Keratinocyte (primary cell): ENCODE measurements at regions not wholly inside any gene's neighbourhood (a gene's known extent, or its start where the extent isn't known, plus 50 kb on each side); places are given as distances from the start of the nearest gene placed in this dataset.

Experiments used
- DNase-seq: peaks from one replicate; pipeline ENCODE4 v3.0.0-alpha.2; 2011; ENCODE audit warnings: low read depth, missing footprints, low spot score
- FAIRE-seq: peaks from 2 replicates; lab custom pipeline; 2011; peaks lifted over from hg19 to GRCh38; lab: Jason Lieb, UNC
- H2AFZ ChIP-seq: 2 replicates; pipeline ENCODE4 v1.6.0; 2012; ENCODE audit warnings: low read length, control low read depth, inconsistent platforms; ENCODE audit not compliant: control insufficient read depth
- H3K27ac ChIP-seq: 2 replicates; pipeline ENCODE4 v1.5.1; 2011; ENCODE audit warnings: low read length; ENCODE audit not compliant: control insufficient read depth, insufficient read depth
- H3K27me3 ChIP-seq: 3 replicates; pipeline ENCODE4 v1.6.0; 2011; ENCODE audit warnings: low read length; ENCODE audit not compliant: control insufficient read depth, insufficient read depth; ENCODE audit errors: extremely low read depth
- H3K36me3 ChIP-seq, 2 experiments: 2 replicates in 1 of 2; 3 replicates in 1 of 2; pipeline ENCODE4 v1.5.1; 2011; ENCODE audit warnings: low read length in 2 of 2, mild to moderate bottlenecking in 1 of 2; ENCODE audit not compliant: control insufficient read depth in 2 of 2, insufficient read depth in 2 of 2; ENCODE audit errors: extremely low read depth in 1 of 2
- H3K4me1 ChIP-seq: 3 replicates; pipeline ENCODE4 v1.5.1; 2011; ENCODE audit warnings: low read length; ENCODE audit not compliant: control insufficient read depth, insufficient read depth; ENCODE audit errors: extremely low read depth
- H3K4me2 ChIP-seq: 3 replicates; pipeline ENCODE4 v1.6.0; 2011; ENCODE audit warnings: low read depth, low read length; ENCODE audit not compliant: control insufficient read depth, insufficient read depth; ENCODE audit errors: extremely low read depth
- H3K4me3 ChIP-seq, 3 experiments: fragments of 200-600 bp in 1 of 3; sonication (generic) in 1 of 3; 2 replicates in 2 of 3; 3 replicates in 1 of 3; pipeline ENCODE4 v1.5.1; 2011 to 2016; ENCODE audit warnings: low read length in 3 of 3, mild to moderate bottlenecking in 3 of 3, control low read depth in 2 of 3, inconsistent platforms in 1 of 3, low read depth in 1 of 3, mixed read lengths in 1 of 3, mixed run types in 1 of 3, moderate library complexity in 1 of 3; ENCODE audit not compliant: control insufficient read depth in 2 of 3, insufficient read depth in 2 of 3; ENCODE audit errors: extremely low read depth in 1 of 3
- H3K79me2 ChIP-seq: 2 replicates; pipeline ENCODE4 v1.6.0; 2012; ENCODE audit warnings: low read length; ENCODE audit not compliant: control insufficient read depth, insufficient read depth
- H3K9ac ChIP-seq: 3 replicates; pipeline ENCODE4 v1.6.0; 2011; ENCODE audit warnings: low read length; ENCODE audit not compliant: control insufficient read depth, insufficient read depth; ENCODE audit errors: extremely low read depth
- H3K9me1 ChIP-seq: 3 replicates; pipeline ENCODE4 v1.6.0; 2011; ENCODE audit warnings: low read length; ENCODE audit not compliant: control insufficient read depth, insufficient read depth; ENCODE audit errors: extremely low read depth
- H3K9me3 ChIP-seq: 2 replicates; pipeline ENCODE4 v1.5.1; 2012; ENCODE audit warnings: low read depth, low read length; ENCODE audit not compliant: control insufficient read depth
- H4K20me1 ChIP-seq: 3 replicates; pipeline ENCODE4 v1.6.0; 2011; ENCODE audit warnings: low read length; ENCODE audit not compliant: control insufficient read depth, insufficient read depth; ENCODE audit errors: extremely low read depth
- EZH2 ChIP-seq: IDR thresholded peaks from one replicate; pipeline ENCODE4 v1.6.1; 2012; ENCODE audit warnings: inconsistent platforms, mild to moderate bottlenecking, low read length, moderate library complexity
- dilution Hi-C: fragments of 300-500 bp; cut with MboI; formaldehyde crosslinking; loops from one replicate; pipeline ENCODE4 v1.7.0; 2020; ENCODE audit warnings: low sequenced_read_pairs; ENCODE audit not compliant: extremely low pct_ligation_motif_present
- TF ChIP-seq, protein P1 (sequence below), 3 experiments: IDR thresholded peaks in 1 of 3; conservative IDR thresholded peaks in 1 of 3; optimal IDR thresholded peaks in 1 of 3; 2 replicates in 2 of 3; 3 replicates in 1 of 3; pipeline versions ENCODE3 to v1.5.1; 2011; ENCODE audit warnings: low read length in 3 of 3, mild to moderate bottlenecking in 3 of 3, moderate library complexity in 2 of 3, control low read depth in 1 of 3, inconsistent platforms in 1 of 3; ENCODE audit not compliant: insufficient read depth in 2 of 3; ENCODE audit errors: extremely low read depth in 1 of 3

DNA sequence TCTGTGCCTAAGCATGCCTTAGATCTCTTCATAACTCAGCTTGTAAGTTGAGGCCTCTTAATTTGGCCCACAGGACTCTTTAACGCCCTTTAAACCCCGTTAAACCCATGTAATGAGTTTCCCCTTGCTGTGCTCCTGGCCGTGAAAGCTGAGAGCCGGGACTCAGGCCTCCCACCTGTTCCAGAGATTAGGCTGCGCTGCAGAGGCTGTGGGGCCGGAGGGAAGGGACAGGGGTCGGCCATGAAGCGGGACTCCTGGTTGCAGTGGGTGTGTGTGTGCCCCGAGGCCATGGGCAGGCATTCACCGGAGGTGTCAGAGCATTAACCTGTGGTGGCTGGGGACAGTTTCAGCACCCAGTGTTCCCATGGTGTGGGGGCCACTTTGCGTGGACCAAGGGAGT is 150.8 kb upstream of the IRX3 start:
- H4K20me1 ChIP-seq: no peaks in the 10 kb centered on the region
- no peak overlapping the region for H3K9ac ChIP-seq
- H3K4me2 ChIP-seq: no peak overlapping the region
- H3K9me3 ChIP-seq: no peaks in the 10 kb centered on the region
- H3K27me3 ChIP-seq: peaks cover 18% of the 10 kb centered on the region
- no peaks in the 10 kb centered on the region for H3K9me1 ChIP-seq
- DNase-seq: no peak
- H3K4me3 ChIP-seq: no peak overlapping the region
- TF ChIP-seq, protein P1, sequence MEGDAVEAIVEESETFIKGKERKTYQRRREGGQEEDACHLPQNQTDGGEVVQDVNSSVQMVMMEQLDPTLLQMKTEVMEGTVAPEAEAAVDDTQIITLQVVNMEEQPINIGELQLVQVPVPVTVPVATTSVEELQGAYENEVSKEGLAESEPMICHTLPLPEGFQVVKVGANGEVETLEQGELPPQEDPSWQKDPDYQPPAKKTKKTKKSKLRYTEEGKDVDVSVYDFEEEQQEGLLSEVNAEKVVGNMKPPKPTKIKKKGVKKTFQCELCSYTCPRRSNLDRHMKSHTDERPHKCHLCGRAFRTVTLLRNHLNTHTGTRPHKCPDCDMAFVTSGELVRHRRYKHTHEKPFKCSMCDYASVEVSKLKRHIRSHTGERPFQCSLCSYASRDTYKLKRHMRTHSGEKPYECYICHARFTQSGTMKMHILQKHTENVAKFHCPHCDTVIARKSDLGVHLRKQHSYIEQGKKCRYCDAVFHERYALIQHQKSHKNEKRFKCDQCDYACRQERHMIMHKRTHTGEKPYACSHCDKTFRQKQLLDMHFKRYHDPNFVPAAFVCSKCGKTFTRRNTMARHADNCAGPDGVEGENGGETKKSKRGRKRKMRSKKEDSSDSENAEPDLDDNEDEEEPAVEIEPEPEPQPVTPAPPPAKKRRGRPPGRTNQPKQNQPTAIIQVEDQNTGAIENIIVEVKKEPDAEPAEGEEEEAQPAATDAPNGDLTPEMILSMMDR (optimal IDR thresholded peaks at IDR 0.05 in 1 of 3, IDR thresholded peaks at IDR 0.05 in 1 of 3, conservative IDR thresholded peaks at IDR 0.05 in 1 of 3; ENCODE audit: extremely low read depth in 1 of 3, insufficient read depth in 2 of 3, low read length in 3 of 3): no peak
- TF ChIP-seq EZH2: no peak
- dilution Hi-C loops: no loop called here
- H3K79me2 ChIP-seq: no peaks in the 10 kb centered on the region
- no peak overlapping the region for H3K27ac ChIP-seq
- no peak overlapping the region for H2AFZ ChIP-seq
- H3K36me3 ChIP-seq: no peaks in the 10 kb centered on the region
- no peaks in the 10 kb centered on the region for H3K4me1 ChIP-seq
- no peak for FAIRE-seq

DNA sequence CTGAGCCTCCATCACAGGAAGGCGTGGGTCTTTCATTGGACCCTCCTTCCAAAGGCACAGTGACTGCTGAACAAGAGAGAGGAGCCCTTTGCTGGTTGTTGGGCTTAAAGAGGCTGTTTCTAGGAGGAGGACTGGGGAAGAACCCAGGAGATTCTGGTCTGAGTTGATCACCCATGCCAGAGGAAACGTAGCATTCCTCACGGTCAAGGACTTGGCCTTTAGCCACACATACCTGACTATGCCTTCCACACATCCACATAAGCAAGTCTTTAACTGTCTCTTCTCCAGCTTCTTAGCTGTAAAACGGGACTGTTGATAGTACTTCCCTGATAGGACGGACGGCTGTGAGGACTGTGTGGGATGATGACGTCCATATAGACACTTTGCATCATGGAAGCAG is 149.8 kb upstream of the IRX3 start:
- H4K20me1 ChIP-seq: no peaks in the 10 kb centered on the region
- no peak overlapping the region for H3K9ac ChIP-seq
- no peak for DNase-seq
- no peak overlapping the region for H3K27ac ChIP-seq
- no peak overlapping the region for H3K4me3 ChIP-seq
- FAIRE-seq: no peak
- H3K9me3 ChIP-seq: no peaks in the 10 kb centered on the region
- no peaks in the 10 kb centered on the region for H3K36me3 ChIP-seq
- TF ChIP-seq, protein P1 (optimal IDR thresholded peaks at IDR 0.05 in 1 of 3, IDR thresholded peaks at IDR 0.05 in 1 of 3, conservative IDR thresholded peaks at IDR 0.05 in 1 of 3; ENCODE audit: extremely low read depth in 1 of 3, insufficient read depth in 2 of 3, low read length in 3 of 3): no peak
- TF ChIP-seq EZH2: no peak
- no peak overlapping the region for H3K4me2 ChIP-seq
- no peaks in the 10 kb centered on the region for H3K79me2 ChIP-seq
- peaks cover 18% of the 10 kb centered on the region for H3K27me3 ChIP-seq
- H3K4me1 ChIP-seq: no peaks in the 10 kb centered on the region
- H3K9me1 ChIP-seq: no peaks in the 10 kb centered on the region
- no peak overlapping the region for H2AFZ ChIP-seq
- dilution Hi-C loops: no loop called here
